Endothelial cell of umbilical vein (primary cell): ENCODE measurements at regions not wholly inside any gene's neighbourhood (a gene's known extent, or its start where the extent isn't known, plus 50 kb on each side); places are given as distances from the start of the nearest gene placed in this dataset.

Source experiments
- CTCF ChIP-seq, 2 donors: IDR thresholded peaks; 1 replicate in 1 of 2; 2 replicates in 1 of 2; pipeline ENCODE4 v1.5.1; 2011; ENCODE audit warnings: low read length in 2 of 2, mild to moderate bottlenecking in 2 of 2, moderate library complexity in 2 of 2, control low read depth in 1 of 2, inconsistent platforms in 1 of 2, low read depth in 1 of 2; ENCODE audit not compliant: insufficient read depth in 1 of 2; ENCODE audit errors: extremely low read depth in 1 of 2
- EZH2 ChIP-seq: IDR thresholded peaks from 2 replicates; pipeline ENCODE4 v1.6.1; 2012; ENCODE audit warnings: borderline replicate concordance, low read depth, mild to moderate bottlenecking, moderate library complexity, low read length, inconsistent platforms; ENCODE audit not compliant: severe bottlenecking
- MAX ChIP-seq: IDR thresholded peaks from 2 replicates; pipeline ENCODE4 v1.6.1; 2011; ENCODE audit not compliant: insufficient read depth, insufficient read length
- MYC ChIP-seq: IDR thresholded peaks from one replicate; pipeline ENCODE4 v1.6.1; 2011; ENCODE audit warnings: mild to moderate bottlenecking, low read depth, low read length
- POLR2A ChIP-seq: IDR thresholded peaks from 2 replicates; pipeline ENCODE4 v1.6.1; 2012; ENCODE audit warnings: low read depth, mild to moderate bottlenecking, control low read depth, low read length

- no peak for TF ChIP-seq CTCF (IDR thresholded peaks at IDR 0.05; ENCODE audit: extremely low read depth in 1 of 2, insufficient read depth in 1 of 2, low read depth in 1 of 2, low read length in 2 of 2)
- TF ChIP-seq MAX, result no peak
- no peak for TF ChIP-seq POLR2A
- no peak for TF ChIP-seq MYC
- no peak for TF ChIP-seq EZH2
Measured at GRCh38 chr2:226559536-226559935, 240.1 kb downstream of the IRS1 start.
